ENCODE measurements at regions not wholly inside any gene's neighbourhood (a gene's known extent, or its start where the extent isn't known, plus 50 kb on each side); places are given as distances from the start of the nearest gene placed in this dataset.

DNA sequence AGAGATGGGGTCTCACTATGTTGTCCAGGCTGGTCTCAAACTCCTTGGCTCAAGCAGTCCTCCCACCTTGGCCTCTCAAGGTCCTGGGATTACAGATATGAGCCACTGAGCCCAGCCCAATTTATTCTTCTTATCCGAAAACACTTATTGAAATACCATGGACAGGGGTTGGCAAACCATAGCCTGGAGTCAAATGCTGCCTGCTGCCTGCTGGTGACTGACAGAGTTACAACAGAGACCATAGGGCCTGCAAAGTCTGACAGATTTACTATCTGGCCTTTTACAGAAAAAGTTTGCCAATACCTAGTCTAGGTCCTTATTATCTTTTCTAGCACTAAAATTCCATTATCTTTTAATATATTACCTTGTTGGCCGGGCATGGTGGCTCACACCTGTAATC is 87.1 kb upstream of the ZNF281 start:
- no peak overlapping the region for H3K27ac Mint-ChIP-seq
- POLR2A ChIA-PET: no interaction called here

DNA sequence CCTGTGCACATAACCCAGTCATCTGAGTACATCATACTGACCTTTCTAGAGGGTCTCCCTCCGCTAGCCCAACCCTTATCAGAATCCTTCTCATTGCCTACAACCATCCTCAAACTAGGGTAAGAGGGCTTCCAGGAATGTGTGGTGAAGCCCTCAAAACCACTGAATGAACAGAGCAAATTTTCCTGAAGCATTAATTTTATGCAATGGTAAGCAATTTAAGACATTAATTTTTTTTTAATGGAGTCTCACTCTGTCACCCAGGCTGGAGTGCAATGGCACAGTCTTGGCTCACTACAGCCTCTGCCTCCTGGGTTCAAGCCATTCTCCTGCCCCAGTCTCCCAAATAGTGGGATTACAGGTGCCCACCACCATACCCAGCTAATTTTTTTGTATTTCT is 86.1 kb upstream of the ZNF281 start:
- CTCF ChIA-PET: interaction anchor here (1.9 kb wide), 1 partner anchor 15 kb away, joined by 5 read pairs; no protein-coding TSS in a partner anchor
- no peak for DNase-seq (ENCODE audit: low spot score)
- Mint-ChIP-seq H3K36me3 (no peaks in the 10 kb centered on the region), H3K4me1 (no peaks in the 10 kb centered on the region), H3K27me3 (ENCODE audit: low read depth) (no peaks in the 10 kb centered on the region; the same call in 1 of the 2 replicates), H3K27ac (no peak overlapping the region), H3K4me3 (no peak overlapping the region), H3K9me3 (peaks cover 5% of the 10 kb centered on the region)
- no peak for ATAC-seq
- POLR2A ChIA-PET: no interaction called here
- TF ChIP-seq, protein P1, sequence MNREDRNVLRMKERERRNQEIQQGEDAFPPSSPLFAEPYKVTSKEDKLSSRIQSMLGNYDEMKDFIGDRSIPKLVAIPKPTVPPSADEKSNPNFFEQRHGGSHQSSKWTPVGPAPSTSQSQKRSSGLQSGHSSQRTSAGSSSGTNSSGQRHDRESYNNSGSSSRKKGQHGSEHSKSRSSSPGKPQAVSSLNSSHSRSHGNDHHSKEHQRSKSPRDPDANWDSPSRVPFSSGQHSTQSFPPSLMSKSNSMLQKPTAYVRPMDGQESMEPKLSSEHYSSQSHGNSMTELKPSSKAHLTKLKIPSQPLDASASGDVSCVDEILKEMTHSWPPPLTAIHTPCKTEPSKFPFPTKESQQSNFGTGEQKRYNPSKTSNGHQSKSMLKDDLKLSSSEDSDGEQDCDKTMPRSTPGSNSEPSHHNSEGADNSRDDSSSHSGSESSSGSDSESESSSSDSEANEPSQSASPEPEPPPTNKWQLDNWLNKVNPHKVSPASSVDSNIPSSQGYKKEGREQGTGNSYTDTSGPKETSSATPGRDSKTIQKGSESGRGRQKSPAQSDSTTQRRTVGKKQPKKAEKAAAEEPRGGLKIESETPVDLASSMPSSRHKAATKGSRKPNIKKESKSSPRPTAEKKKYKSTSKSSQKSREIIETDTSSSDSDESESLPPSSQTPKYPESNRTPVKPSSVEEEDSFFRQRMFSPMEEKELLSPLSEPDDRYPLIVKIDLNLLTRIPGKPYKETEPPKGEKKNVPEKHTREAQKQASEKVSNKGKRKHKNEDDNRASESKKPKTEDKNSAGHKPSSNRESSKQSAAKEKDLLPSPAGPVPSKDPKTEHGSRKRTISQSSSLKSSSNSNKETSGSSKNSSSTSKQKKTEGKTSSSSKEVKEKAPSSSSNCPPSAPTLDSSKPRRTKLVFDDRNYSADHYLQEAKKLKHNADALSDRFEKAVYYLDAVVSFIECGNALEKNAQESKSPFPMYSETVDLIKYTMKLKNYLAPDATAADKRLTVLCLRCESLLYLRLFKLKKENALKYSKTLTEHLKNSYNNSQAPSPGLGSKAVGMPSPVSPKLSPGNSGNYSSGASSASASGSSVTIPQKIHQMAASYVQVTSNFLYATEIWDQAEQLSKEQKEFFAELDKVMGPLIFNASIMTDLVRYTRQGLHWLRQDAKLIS (CRISPR knock-in tag; IDR thresholded peaks at IDR 0.05; ENCODE audit: borderline replicate concordance): no peak
- no peak for TF ChIP-seq RORB (CRISPR knock-in tag; IDR thresholded peaks at IDR 0.05)
- TF ChIP-seq RELA (CRISPR knock-in tag; IDR thresholded peaks at IDR 0.05; ENCODE audit: borderline replicate concordance): no peak
- TF ChIP-seq, protein P2, sequence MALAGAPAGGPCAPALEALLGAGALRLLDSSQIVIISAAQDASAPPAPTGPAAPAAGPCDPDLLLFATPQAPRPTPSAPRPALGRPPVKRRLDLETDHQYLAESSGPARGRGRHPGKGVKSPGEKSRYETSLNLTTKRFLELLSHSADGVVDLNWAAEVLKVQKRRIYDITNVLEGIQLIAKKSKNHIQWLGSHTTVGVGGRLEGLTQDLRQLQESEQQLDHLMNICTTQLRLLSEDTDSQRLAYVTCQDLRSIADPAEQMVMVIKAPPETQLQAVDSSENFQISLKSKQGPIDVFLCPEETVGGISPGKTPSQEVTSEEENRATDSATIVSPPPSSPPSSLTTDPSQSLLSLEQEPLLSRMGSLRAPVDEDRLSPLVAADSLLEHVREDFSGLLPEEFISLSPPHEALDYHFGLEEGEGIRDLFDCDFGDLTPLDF (CRISPR knock-in tag; IDR thresholded peaks at IDR 0.05): no peak
- no peak for TF ChIP-seq KAT7 (CRISPR knock-in tag; IDR thresholded peaks at IDR 0.05; ENCODE audit: borderline replicate concordance)
- TF ChIP-seq GABPB1 (CRISPR knock-in tag; IDR thresholded peaks at IDR 0.05): no peak
- TF ChIP-seq, protein P3, sequence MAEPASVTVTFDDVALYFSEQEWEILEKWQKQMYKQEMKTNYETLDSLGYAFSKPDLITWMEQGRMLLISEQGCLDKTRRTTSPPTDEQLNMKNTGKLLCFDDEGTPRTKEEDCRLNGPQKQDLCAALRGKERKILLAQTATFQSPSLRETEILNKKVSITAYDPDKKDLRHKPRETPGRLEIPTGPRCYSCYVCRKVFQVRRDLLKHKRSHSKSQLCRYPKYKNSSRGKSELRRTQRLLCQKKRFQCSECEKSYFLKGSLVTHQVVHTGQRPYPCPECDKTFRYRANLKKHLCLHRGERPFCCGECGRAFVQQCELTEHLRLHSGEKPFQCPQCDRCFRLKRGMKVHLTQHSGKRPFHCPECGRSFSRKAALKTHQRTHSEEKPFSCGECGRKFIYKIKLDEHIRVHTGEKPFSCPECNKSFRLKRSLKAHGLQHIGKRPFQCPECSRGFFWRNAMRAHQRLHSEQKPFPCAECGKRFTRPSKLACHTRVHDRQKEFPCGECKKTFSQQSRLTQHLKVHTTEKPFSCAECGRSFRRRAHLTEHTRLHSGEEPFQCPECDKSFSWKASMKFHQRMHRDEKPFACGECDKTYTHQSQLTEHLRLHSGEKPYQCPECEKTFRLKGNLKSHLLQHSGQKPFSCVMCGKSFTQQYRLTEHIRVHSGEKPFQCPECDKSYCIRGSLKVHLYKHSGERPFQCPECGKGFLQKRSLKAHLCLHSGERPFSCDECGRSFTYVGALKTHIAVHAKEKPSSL (CRISPR knock-in tag; conservative IDR thresholded peaks at IDR 0.05): no peak
- no peak for TF ChIP-seq IRF2 (CRISPR knock-in tag; IDR thresholded peaks at IDR 0.05; ENCODE audit: borderline replicate concordance, low read depth)
- no peak for TF ChIP-seq MYBL2 (CRISPR knock-in tag; IDR thresholded peaks at IDR 0.05)

More for the DNA sequence above, 87.1 kb upstream of the ZNF281 start:
- ATAC-seq (no peak), DNase-seq (ENCODE audit: low spot score) (no peak)
- no peaks in the 10 kb centered on the region for H3K36me3 Mint-ChIP-seq
- H3K27me3 Mint-ChIP-seq (ENCODE audit: low read depth): no peaks in the 10 kb centered on the region; the same call in 1 of the 2 replicates
- no peaks in the 10 kb centered on the region for H3K4me1 Mint-ChIP-seq
- CTCF ChIA-PET: no interaction called here
- no peak for TF ChIP-seq PRRX2 (CRISPR knock-in tag; IDR thresholded peaks at IDR 0.05)
- TF ChIP-seq, protein P4, sequence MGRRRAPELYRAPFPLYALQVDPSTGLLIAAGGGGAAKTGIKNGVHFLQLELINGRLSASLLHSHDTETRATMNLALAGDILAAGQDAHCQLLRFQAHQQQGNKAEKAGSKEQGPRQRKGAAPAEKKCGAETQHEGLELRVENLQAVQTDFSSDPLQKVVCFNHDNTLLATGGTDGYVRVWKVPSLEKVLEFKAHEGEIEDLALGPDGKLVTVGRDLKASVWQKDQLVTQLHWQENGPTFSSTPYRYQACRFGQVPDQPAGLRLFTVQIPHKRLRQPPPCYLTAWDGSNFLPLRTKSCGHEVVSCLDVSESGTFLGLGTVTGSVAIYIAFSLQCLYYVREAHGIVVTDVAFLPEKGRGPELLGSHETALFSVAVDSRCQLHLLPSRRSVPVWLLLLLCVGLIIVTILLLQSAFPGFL (CRISPR knock-in tag; IDR thresholded peaks at IDR 0.05; ENCODE audit: borderline replicate concordance): no peak
- TF ChIP-seq CREB1 (CRISPR knock-in tag; IDR thresholded peaks at IDR 0.05): no peak
- no peak for TF ChIP-seq ZNF317 (CRISPR knock-in tag; IDR thresholded peaks at IDR 0.05; ENCODE audit: borderline replicate concordance, low read depth)
- TF ChIP-seq NR3C1 (CRISPR knock-in tag; conservative IDR thresholded peaks at IDR 0.05; ENCODE audit: low read depth): no peak
- TF ChIP-seq ZNF232 (CRISPR knock-in tag; IDR thresholded peaks at IDR 0.05): no peak
- TF ChIP-seq, protein P5, sequence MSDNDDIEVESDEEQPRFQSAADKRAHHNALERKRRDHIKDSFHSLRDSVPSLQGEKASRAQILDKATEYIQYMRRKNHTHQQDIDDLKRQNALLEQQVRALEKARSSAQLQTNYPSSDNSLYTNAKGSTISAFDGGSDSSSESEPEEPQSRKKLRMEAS (CRISPR knock-in tag; IDR thresholded peaks at IDR 0.05): no peak
- TF ChIP-seq, protein P6, sequence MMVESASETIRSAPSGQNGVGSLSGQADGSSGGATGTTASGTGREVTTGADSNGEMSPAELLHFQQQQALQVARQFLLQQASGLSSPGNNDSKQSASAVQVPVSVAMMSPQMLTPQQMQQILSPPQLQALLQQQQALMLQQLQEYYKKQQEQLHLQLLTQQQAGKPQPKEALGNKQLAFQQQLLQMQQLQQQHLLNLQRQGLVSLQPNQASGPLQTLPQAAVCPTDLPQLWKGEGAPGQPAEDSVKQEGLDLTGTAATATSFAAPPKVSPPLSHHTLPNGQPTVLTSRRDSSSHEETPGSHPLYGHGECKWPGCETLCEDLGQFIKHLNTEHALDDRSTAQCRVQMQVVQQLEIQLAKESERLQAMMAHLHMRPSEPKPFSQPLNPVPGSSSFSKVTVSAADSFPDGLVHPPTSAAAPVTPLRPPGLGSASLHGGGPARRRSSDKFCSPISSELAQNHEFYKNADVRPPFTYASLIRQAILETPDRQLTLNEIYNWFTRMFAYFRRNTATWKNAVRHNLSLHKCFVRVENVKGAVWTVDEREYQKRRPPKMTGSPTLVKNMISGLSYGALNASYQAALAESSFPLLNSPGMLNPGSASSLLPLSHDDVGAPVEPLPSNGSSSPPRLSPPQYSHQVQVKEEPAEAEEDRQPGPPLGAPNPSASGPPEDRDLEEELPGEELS (CRISPR knock-in tag; IDR thresholded peaks at IDR 0.05): no peak
- no peak for TF ChIP-seq RORB (CRISPR knock-in tag; IDR thresholded peaks at IDR 0.05)
- TF ChIP-seq, protein P7, sequence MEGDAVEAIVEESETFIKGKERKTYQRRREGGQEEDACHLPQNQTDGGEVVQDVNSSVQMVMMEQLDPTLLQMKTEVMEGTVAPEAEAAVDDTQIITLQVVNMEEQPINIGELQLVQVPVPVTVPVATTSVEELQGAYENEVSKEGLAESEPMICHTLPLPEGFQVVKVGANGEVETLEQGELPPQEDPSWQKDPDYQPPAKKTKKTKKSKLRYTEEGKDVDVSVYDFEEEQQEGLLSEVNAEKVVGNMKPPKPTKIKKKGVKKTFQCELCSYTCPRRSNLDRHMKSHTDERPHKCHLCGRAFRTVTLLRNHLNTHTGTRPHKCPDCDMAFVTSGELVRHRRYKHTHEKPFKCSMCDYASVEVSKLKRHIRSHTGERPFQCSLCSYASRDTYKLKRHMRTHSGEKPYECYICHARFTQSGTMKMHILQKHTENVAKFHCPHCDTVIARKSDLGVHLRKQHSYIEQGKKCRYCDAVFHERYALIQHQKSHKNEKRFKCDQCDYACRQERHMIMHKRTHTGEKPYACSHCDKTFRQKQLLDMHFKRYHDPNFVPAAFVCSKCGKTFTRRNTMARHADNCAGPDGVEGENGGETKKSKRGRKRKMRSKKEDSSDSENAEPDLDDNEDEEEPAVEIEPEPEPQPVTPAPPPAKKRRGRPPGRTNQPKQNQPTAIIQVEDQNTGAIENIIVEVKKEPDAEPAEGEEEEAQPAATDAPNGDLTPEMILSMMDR (IDR thresholded peaks at IDR 0.05): no peak
- TF ChIP-seq, protein P8, sequence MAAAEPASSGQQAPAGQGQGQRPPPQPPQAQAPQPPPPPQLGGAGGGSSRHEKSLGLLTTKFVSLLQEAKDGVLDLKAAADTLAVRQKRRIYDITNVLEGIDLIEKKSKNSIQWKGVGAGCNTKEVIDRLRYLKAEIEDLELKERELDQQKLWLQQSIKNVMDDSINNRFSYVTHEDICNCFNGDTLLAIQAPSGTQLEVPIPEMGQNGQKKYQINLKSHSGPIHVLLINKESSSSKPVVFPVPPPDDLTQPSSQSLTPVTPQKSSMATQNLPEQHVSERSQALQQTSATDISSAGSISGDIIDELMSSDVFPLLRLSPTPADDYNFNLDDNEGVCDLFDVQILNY (CRISPR knock-in tag; IDR thresholded peaks at IDR 0.05): no peak
- no peak for TF ChIP-seq MXD4 (CRISPR knock-in tag; IDR thresholded peaks at IDR 0.05; ENCODE audit: borderline replicate concordance)
- no peak overlapping the region for H3K4me3 Mint-ChIP-seq
- peaks cover 5% of the 10 kb centered on the region for H3K9me3 Mint-ChIP-seq
